CD4-positive, alpha-beta T cell (primary cell): ENCODE measurements at regions not wholly inside any gene's neighbourhood (a gene's known extent, or its start where the extent isn't known, plus 50 kb on each side); places are given as distances from the start of the nearest gene placed in this dataset.
"Not testable (repeated sequence)": the region's sequence is repeated elsewhere in the genome, so short reads cannot be mapped to it uniquely, and the experiment has no call there.

ENCODE experiments used
- ATAC-seq: fragments of 200-7000 bp; cut with Tn5 transposase; one replicate; pipeline ENCODE4 v1.10.0; 2022; ENCODE audit warnings: mild to moderate bottlenecking; ENCODE audit not compliant: poor library complexity
- CTCF ChIA-PET: fragments of 350-600 bp; sonication (Branson Sonifier 250); formaldehyde crosslinking; loops from one replicate; lab custom pipeline; 2021; ENCODE audit warnings: antibody characterized with exemption, inconsistent platforms; lab: Charles Lee
- POLR2A ChIA-PET: fragments of 350-600 bp; sonication (Branson Sonifier 250); formaldehyde crosslinking; loops from one replicate; lab custom pipeline; 2021; ENCODE audit warnings: antibody characterized with exemption, inconsistent platforms; lab: Charles Lee
- DNase-seq, 14 experiments: peaks; one replicate each; pipeline ENCODE4 v3.0.0-alpha.2; 2013 to 2020; ENCODE audit warnings: mixed read lengths in 2 of 14
- H3K27ac ChIP-seq, 2 donors: one replicate each; pipeline versions ENCODE4 v1.5.1 to v1.7.0; 2013; ENCODE audit warnings: low read length in 2 of 2, low read depth in 1 of 2, mild to moderate bottlenecking in 1 of 2
- H3K27me3 ChIP-seq, 2 experiments: 1 replicate in 1 of 2; 2 replicates in 1 of 2; pipeline versions ENCODE4 v1.6.1 to v1.7.0; 2013; ENCODE audit warnings: low read length in 2 of 2, control low read depth in 1 of 2, mild to moderate bottlenecking in 1 of 2, moderate library complexity in 1 of 2; ENCODE audit not compliant: insufficient read depth in 2 of 2, control insufficient read depth in 1 of 2
- H3K36me3 ChIP-seq: one replicate; pipeline ENCODE4 v1.6.1; 2013; ENCODE audit warnings: low read length, control low read depth; ENCODE audit not compliant: insufficient read depth
- H3K4me1 ChIP-seq: one replicate; pipeline ENCODE4 v1.6.1; 2013; ENCODE audit warnings: low read length, control low read depth; ENCODE audit not compliant: insufficient read depth
- H3K4me3 ChIP-seq: one replicate; pipeline ENCODE4 v1.5.1; 2013; ENCODE audit warnings: mild to moderate bottlenecking, low read length, moderate library complexity
- H3K9me3 ChIP-seq, 2 experiments: 1 replicate in 1 of 2; 2 replicates in 1 of 2; pipeline versions ENCODE4 v1.6.1 to v1.7.0; 2013; ENCODE audit warnings: low read length in 2 of 2, mild to moderate bottlenecking in 2 of 2, control low read depth in 1 of 2, moderate library complexity in 1 of 2; ENCODE audit not compliant: control insufficient read depth in 1 of 2, insufficient read depth in 1 of 2
- H3K27ac Mint-ChIP-seq: one replicate; pipeline ENCODE4 v1.8.0; 2020; ENCODE audit warnings: mixed read lengths
- H3K27me3 Mint-ChIP-seq: one replicate; pipeline ENCODE4 v1.8.0; 2021; ENCODE audit warnings: mixed read lengths
- H3K36me3 Mint-ChIP-seq: one replicate; pipeline ENCODE4 v1.8.0; 2021; ENCODE audit warnings: low read depth, mixed read lengths
- H3K4me1 Mint-ChIP-seq: one replicate; pipeline ENCODE4 v1.8.0; 2021; ENCODE audit warnings: low read depth, mixed read lengths
- H3K4me3 Mint-ChIP-seq: one replicate; pipeline ENCODE4 v1.8.0; 2020; ENCODE audit warnings: mild to moderate bottlenecking, mixed read lengths
- H3K9me3 Mint-ChIP-seq: one replicate; pipeline ENCODE4 v1.8.0; 2020; ENCODE audit warnings: mixed read lengths
- CTCF ChIP-seq: fragments of 200-600 bp; IDR thresholded peaks from one replicate; pipeline ENCODE4 v1.8.0; 2022; ENCODE audit warnings: antibody characterized with exemption, mild to moderate bottlenecking
- intact Hi-C, 2 experiments: fragments of 100-400 bp; cut with DNase I in 1 of 2; cut with micrococcal nuclease in 1 of 2; formaldehyde crosslinking; loops; one replicate each; pipeline versions ENCODE4 v1.15.1 to v1.9.0; 2023 to 2025; cut with DNase I, micrococcal nuclease

- H3K4me1 ChIP-seq = peaks cover 23% of the 10 kb centered on the region
- intact Hi-C loops = loop anchor here (5.0 kb wide), 2 partner anchors 33 to 97 kb away; no protein-coding TSS in a partner anchor
- CTCF ChIA-PET = no interaction called here
These were observed 61.4 kb upstream of the ZNF217 start for GRCh38 chr20:53654932-53655624.

DNA sequence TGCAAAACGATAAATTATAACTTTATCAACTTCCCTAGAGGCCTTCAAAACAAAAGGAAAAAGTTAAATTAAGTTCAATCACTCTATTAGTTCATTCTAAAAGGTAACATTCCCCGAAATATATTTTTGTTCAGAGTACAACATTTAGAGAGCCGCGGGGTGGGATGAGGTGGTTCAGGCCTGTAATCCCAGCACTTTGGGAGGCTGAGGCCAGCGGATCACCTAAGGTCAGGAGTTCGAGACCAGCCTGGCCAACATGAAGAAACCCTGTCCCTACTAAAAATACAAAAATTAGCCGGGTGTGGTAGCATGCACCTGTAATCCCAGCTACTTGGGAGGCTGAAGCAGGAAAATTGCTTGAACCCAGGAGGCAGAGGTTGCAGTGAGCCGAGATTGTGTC is 60.9 kb upstream of the ZNF217 start:
- H3K4me3 ChIP-seq, H3K27me3 Mint-ChIP-seq, CTCF ChIA-PET, H3K27me3 ChIP-seq, H3K4me3 Mint-ChIP-seq, DNase-seq, H3K9me3 ChIP-seq, H3K36me3 ChIP-seq, H3K36me3 Mint-ChIP-seq, ATAC-seq, H3K27ac ChIP-seq, intact Hi-C loops, H3K9me3 Mint-ChIP-seq: not testable (repeated sequence)
- Mint-ChIP-seq H3K4me1 (peaks cover 60% of the 10 kb centered on the region), H3K27ac (peak overlapping the region; percentile 92)
- peaks cover 22% of the 10 kb centered on the region for H3K4me1 ChIP-seq
- POLR2A ChIA-PET = interaction anchor here (2.3 kb wide), 1 partner anchor 45 kb away, joined by 18 read pairs; no protein-coding TSS in a partner anchor

More at GRCh38 chr20:53654932-53655624, 61.4 kb upstream of the ZNF217 start:
- Mint-ChIP-seq H3K36me3 (no peaks in the 10 kb centered on the region), H3K4me1 (peaks cover 66% of the 10 kb centered on the region), H3K27ac (peak overlapping the region; percentile 92), H3K9me3 (no peaks in the 10 kb centered on the region), H3K4me3 (peak overlapping the region; percentile 62), H3K27me3 (no peaks in the 10 kb centered on the region)
- Histone ChIP-seq H3K27ac (peak overlapping the region in 1 of 2 donors; percentile 33), H3K27me3 (no peaks in the 10 kb centered on the region), H3K36me3 (no peaks in the 10 kb centered on the region), H3K9me3 (no peaks in the 10 kb centered on the region), H3K4me3 (no peak overlapping the region)
- no peak for ATAC-seq
- TF ChIP-seq CTCF = no peak
- DNase-seq = peak in 2 of 14 experiments; percentile 54 to 57
- POLR2A ChIA-PET = interaction anchor here (1.4 kb wide), 1 partner anchor 59 kb away, joined by 3 read pairs; no protein-coding TSS in a partner anchor

DNA sequence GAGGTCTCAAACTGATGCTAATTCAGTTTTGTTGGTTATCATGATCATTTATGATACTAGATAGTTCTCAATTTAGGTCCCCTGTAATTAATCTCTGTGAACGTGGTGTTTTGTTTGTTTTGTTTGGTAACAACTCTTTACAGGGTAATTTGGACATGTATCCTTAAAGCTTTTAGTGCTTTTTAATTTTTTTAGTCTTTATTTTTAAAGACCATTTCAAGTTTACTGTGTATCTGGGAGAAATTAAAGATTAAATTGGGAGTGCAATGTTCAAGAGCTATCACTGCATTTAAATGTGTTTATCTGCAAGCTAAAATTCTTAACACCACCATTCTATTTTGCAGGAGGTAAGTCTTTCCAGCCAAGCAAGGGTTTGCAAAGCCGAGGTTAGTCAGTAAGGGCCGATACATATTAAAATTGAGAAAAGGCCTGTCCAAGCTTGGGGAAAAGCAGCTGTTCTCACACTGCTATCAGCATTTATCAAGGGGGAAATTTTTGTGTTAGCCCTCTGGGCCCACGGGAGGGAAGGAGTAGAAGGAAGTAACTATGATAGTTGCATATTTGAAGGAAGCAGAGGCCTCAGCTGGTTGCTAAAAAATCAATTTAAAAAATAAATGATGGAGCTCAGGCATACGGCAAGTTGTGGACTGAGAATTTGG is 59.3 kb upstream of the ZNF217 start:
- DNase-seq (peak in 2 of 14 experiments; percentile 7 to 17), ATAC-seq (no peak)
- Histone ChIP-seq H3K9me3 (no peaks in the 10 kb centered on the region), H3K27ac (peak overlapping the region; percentile 48 to 68), H3K36me3 (no peaks in the 10 kb centered on the region), H3K27me3 (no peaks in the 10 kb centered on the region), H3K4me3 (no peak overlapping the region), H3K4me1 (peaks cover 19% of the 10 kb centered on the region)
- Mint-ChIP-seq H3K9me3 (no peaks in the 10 kb centered on the region), H3K27me3 (no peaks in the 10 kb centered on the region), H3K4me1 (peaks cover 51% of the 10 kb centered on the region), H3K27ac (peak overlapping the region; percentile 92), H3K4me3 (peak overlapping the region; percentile 65), H3K36me3 (no peaks in the 10 kb centered on the region)
- intact Hi-C loops = loop anchor here in 1 of 2 experiments (1.0 kb wide), 1 partner anchor 7 kb away; no protein-coding TSS in a partner anchor
- CTCF ChIA-PET = interaction anchor here (0.6 to 0.9 kb wide), 2 partner anchors 10 to 469 kb away, joined by 3 to 5 read pairs; no protein-coding TSS in a partner anchor
- TF ChIP-seq CTCF = no peak
- POLR2A ChIA-PET = interaction anchor here (0.6 to 3.2 kb wide), 14 partner anchors 8 to 263 kb away, joined by 3 to 19 read pairs (median 4); partner anchors contain the start of gene ZNF217
